SK-N-SH (cell line): ENCODE measurements at regions not wholly inside any gene's neighbourhood (a gene's known extent, or its start where the extent isn't known, plus 50 kb on each side); places are given as distances from the start of the nearest gene placed in this dataset.

Experiments used
- CTCF ChIA-PET: fragments of 300-600, 350-600 bp; formaldehyde crosslinking; extraction: SDS; loops from one replicate; lab custom pipeline; 2021; lab: Yijun Ruan, JAX
- POLR2A ChIA-PET: fragments of 350-600 bp; sonication (Branson Sonifier 250); formaldehyde crosslinking; extraction: SDS; loops from one replicate; lab custom pipeline; 2020; ENCODE audit warnings: antibody characterized with exemption, inconsistent platforms; lab: Yijun Ruan, JAX
- DNase-seq: peaks from one replicate; pipeline ENCODE4 v3.0.0; 2012
- H2AFZ ChIP-seq: fragments of 200-600 bp; sonication (generic); 2 replicates; pipeline ENCODE4 v1.8.1; 2016; ENCODE audit warnings: antibody characterized with exemption, mild to moderate bottlenecking, low read depth
- H3F3A ChIP-seq: fragments of 200-600 bp; sonication (generic); replicated peaks from 2 replicates; pipeline ENCODE3; 2016; ENCODE audit warnings: antibody characterized with exemption, mild to moderate bottlenecking; ENCODE audit not compliant: insufficient read depth
- H3K27ac ChIP-seq, 2 experiments: fragments of 200-500 bp in 1 of 2; fragments of 200-600 bp in 1 of 2; sonication (Bioruptor generic) in 1 of 2; sonication (generic), shearing (Covaris generic) in 1 of 2; 2 replicates each; pipeline versions ENCODE4 v1.5.1 to v1.6.1; 2014 to 2016; ENCODE audit warnings: low read depth in 2 of 2, inconsistent platforms in 1 of 2, low read length in 1 of 2, mild to moderate bottlenecking in 1 of 2, mixed read lengths in 1 of 2
- H3K27me3 ChIP-seq: fragments of 200-600 bp; sonication (generic), shearing (Covaris generic); 2 replicates; pipeline ENCODE4 v1.6.1; 2016; ENCODE audit warnings: mixed run types; ENCODE audit not compliant: insufficient read depth
- H3K36me3 ChIP-seq, 2 experiments: fragments of 200-500 bp in 1 of 2; fragments of 200-600 bp in 1 of 2; sonication (Bioruptor generic) in 1 of 2; sonication (generic) in 1 of 2; replicated peaks in 1 of 2; 2 replicates each; pipeline versions ENCODE3 to v1.5.1; 2014 to 2016; ENCODE audit warnings: low read length in 1 of 2, mild to moderate bottlenecking in 1 of 2; ENCODE audit not compliant: insufficient read depth in 2 of 2, control insufficient read depth in 1 of 2
- H3K4me1 ChIP-seq, 2 experiments: fragments of 200-500 bp in 1 of 2; fragments of 200-600 bp in 1 of 2; sonication (Bioruptor generic) in 1 of 2; sonication (generic), shearing (Covaris generic) in 1 of 2; 2 replicates each; pipeline versions ENCODE4 v1.5.1 to v1.6.1; 2014 to 2016; ENCODE audit warnings: low read depth in 1 of 2, low read length in 1 of 2, mixed run types in 1 of 2; ENCODE audit not compliant: insufficient read depth in 2 of 2, control insufficient read depth in 1 of 2
- H3K4me2 ChIP-seq: fragments of 200-600 bp; sonication (generic), shearing (Covaris generic); 2 replicates; pipeline ENCODE4 v1.6.1; 2017; ENCODE audit warnings: mixed run types
- H3K4me3 ChIP-seq, 2 experiments: fragments of 200-500 bp in 1 of 2; fragments of 200-600 bp in 1 of 2; sonication (Bioruptor generic) in 1 of 2; sonication (generic), shearing (Covaris generic) in 1 of 2; 2 replicates each; pipeline versions ENCODE4 v1.5.1 to v1.8.1; 2014 to 2016; ENCODE audit warnings: low read depth in 2 of 2, inconsistent platforms in 1 of 2, low read length in 1 of 2, mild to moderate bottlenecking in 1 of 2, mixed read lengths in 1 of 2, moderate library complexity in 1 of 2
- H3K79me2 ChIP-seq: fragments of 200-600 bp; sonication (generic); 2 replicates; pipeline ENCODE4 v1.8.1; 2017; ENCODE audit warnings: mild to moderate bottlenecking; ENCODE audit not compliant: insufficient read depth
- H3K9ac ChIP-seq: fragments of 200-600 bp; sonication (generic); 2 replicates; pipeline ENCODE4 v1.6.1; 2017; ENCODE audit warnings: mixed run types
- H3K9me2 ChIP-seq: fragments of 200-600 bp; sonication (generic); 2 replicates; pipeline ENCODE4 v1.6.1; 2017; ENCODE audit warnings: mixed run types
- H3K9me3 ChIP-seq: fragments of 200-600 bp; sonication (generic); 2 replicates; pipeline ENCODE4 v1.6.1; 2017; ENCODE audit warnings: mixed run types, mild to moderate bottlenecking, moderate library complexity
- H4K20me1 ChIP-seq: fragments of 200-600 bp; sonication (generic); 2 replicates; pipeline ENCODE4 v1.6.1; 2017; ENCODE audit warnings: mild to moderate bottlenecking, mixed run types; ENCODE audit not compliant: insufficient read depth
- EP300 ChIP-seq, 2 experiments: IDR thresholded peaks; 2 replicates each; pipeline versions ENCODE4 v1.4.0 to v1.6.1; 2012; ENCODE audit warnings: borderline replicate concordance in 1 of 2, low read depth in 1 of 2, low read length in 1 of 2
- EZH2phosphoT487 ChIP-seq: fragments of 200-600 bp; sonication (generic); IDR thresholded peaks from 2 replicates; pipeline ENCODE4 v1.6.1; 2017; ENCODE audit warnings: low read depth, mixed run types, mild to moderate bottlenecking, antibody characterized with exemption, moderate library complexity, borderline replicate concordance
- FOXJ3 ChIP-seq: sonication (generic); formaldehyde crosslinking; IDR thresholded peaks from 2 replicates; pipeline ENCODE4 v1.5.1; 2020; ENCODE audit warnings: mild to moderate bottlenecking, missing genetic modification reagents
- FOXM1 ChIP-seq: IDR thresholded peaks from 2 replicates; pipeline ENCODE4 v1.4.0; 2012; ENCODE audit warnings: low read depth, mild to moderate bottlenecking
- MEF2A ChIP-seq: IDR thresholded peaks from 2 replicates; pipeline ENCODE4 v1.4.0; 2012; ENCODE audit warnings: low read depth, borderline replicate concordance
- POLR2AphosphoS5 ChIP-seq: IDR thresholded peaks from 2 replicates; pipeline ENCODE4 v1.6.1; 2012; ENCODE audit warnings: low read depth, low read length
- TAF1 ChIP-seq: IDR thresholded peaks from 2 replicates; pipeline ENCODE4 v1.6.1; 2012; ENCODE audit warnings: low read depth, mild to moderate bottlenecking, low read length, moderate library complexity, borderline replicate concordance
- TEAD4 ChIP-seq: IDR thresholded peaks from 2 replicates; pipeline ENCODE4 v1.4.0; 2012; ENCODE audit warnings: mild to moderate bottlenecking, borderline replicate concordance; ENCODE audit not compliant: insufficient read depth
- YY1 ChIP-seq: IDR thresholded peaks from 2 replicates; pipeline ENCODE4 v1.4.0; 2012; ENCODE audit warnings: low read depth, mild to moderate bottlenecking
- WGBS: methylation state at CpG from one replicate; pipeline ENCODE4 v1.1.6; 2017; ENCODE audit warnings: low lambda C conversion rate; 5-methylcytosine and 5-hydroxymethylcytosine counted together
- TF ChIP-seq, protein P1 (sequence below): IDR thresholded peaks from 2 replicates; pipeline ENCODE4 v1.6.1; 2012; ENCODE audit warnings: mild to moderate bottlenecking, low read depth, low read length, moderate library complexity
- TF ChIP-seq, protein P2 (sequence below): fragments of 150-350 bp; IDR thresholded peaks from 2 replicates; pipeline ENCODE4 v1.6.1; 2016; ENCODE audit warnings: mild to moderate bottlenecking, low read depth, low read length

DNA sequence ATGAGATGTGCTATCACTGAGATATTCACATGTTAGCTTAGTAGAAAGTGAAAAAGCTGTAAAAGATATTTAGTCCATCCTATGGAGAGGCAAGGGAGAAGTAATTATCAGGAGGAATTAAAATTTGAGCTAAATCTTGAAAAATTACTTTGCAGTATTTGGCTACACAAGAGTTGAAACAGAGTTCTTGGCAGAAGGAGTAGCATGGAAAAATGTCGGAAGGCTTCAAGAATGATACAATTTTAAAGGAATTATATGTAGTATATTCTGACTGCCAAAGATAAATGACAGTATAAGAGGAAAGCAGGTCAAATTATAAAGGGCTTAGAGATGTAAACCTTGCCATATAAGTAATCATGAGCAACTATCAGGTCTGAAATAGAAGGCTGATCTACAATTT is 518.9 kb downstream of the BRINP3 start:
- Histone ChIP-seq H2AFZ (no peak overlapping the region), H3K9me2 (no peaks in the 10 kb centered on the region), H3K79me2 (no peaks in the 10 kb centered on the region), H3K4me3 (no peak overlapping the region), H3K27ac (no peak overlapping the region), H4K20me1 (no peaks in the 10 kb centered on the region), H3K4me1 (no peaks in the 10 kb centered on the region; a peak in 1 of 4 replicates), H3F3A (no peaks in the 10 kb centered on the region), H3K27me3 (no peaks in the 10 kb centered on the region), H3K36me3 (no peaks in the 10 kb centered on the region), H3K9me3 (no peaks in the 10 kb centered on the region), H3K4me2 (no peak overlapping the region), H3K9ac (no peak overlapping the region)
- ChIA-PET CTCF (no interaction called here), POLR2A (no interaction called here)
- no peak for TF ChIP-seq EP300 (IDR thresholded peaks at IDR 0.05; ENCODE audit: borderline replicate concordance in 1 of 2, low read depth in 1 of 2, low read length in 1 of 2)
- TF ChIP-seq TAF1, result no peak
- TF ChIP-seq, protein P1, sequence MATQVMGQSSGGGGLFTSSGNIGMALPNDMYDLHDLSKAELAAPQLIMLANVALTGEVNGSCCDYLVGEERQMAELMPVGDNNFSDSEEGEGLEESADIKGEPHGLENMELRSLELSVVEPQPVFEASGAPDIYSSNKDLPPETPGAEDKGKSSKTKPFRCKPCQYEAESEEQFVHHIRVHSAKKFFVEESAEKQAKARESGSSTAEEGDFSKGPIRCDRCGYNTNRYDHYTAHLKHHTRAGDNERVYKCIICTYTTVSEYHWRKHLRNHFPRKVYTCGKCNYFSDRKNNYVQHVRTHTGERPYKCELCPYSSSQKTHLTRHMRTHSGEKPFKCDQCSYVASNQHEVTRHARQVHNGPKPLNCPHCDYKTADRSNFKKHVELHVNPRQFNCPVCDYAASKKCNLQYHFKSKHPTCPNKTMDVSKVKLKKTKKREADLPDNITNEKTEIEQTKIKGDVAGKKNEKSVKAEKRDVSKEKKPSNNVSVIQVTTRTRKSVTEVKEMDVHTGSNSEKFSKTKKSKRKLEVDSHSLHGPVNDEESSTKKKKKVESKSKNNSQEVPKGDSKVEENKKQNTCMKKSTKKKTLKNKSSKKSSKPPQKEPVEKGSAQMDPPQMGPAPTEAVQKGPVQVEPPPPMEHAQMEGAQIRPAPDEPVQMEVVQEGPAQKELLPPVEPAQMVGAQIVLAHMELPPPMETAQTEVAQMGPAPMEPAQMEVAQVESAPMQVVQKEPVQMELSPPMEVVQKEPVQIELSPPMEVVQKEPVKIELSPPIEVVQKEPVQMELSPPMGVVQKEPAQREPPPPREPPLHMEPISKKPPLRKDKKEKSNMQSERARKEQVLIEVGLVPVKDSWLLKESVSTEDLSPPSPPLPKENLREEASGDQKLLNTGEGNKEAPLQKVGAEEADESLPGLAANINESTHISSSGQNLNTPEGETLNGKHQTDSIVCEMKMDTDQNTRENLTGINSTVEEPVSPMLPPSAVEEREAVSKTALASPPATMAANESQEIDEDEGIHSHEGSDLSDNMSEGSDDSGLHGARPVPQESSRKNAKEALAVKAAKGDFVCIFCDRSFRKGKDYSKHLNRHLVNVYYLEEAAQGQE, result no peak
- no peak for TF ChIP-seq EZH2phosphoT487
- TF ChIP-seq, protein P2, sequence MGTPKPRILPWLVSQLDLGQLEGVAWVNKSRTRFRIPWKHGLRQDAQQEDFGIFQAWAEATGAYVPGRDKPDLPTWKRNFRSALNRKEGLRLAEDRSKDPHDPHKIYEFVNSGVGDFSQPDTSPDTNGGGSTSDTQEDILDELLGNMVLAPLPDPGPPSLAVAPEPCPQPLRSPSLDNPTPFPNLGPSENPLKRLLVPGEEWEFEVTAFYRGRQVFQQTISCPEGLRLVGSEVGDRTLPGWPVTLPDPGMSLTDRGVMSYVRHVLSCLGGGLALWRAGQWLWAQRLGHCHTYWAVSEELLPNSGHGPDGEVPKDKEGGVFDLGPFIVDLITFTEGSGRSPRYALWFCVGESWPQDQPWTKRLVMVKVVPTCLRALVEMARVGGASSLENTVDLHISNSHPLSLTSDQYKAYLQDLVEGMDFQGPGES, result no peak
- no peak for TF ChIP-seq YY1
- TF ChIP-seq FOXM1, result no peak
- no peak for TF ChIP-seq POLR2AphosphoS5
- TF ChIP-seq MEF2A, result no peak
- TF ChIP-seq TEAD4, result no peak
- 91% methylated on average over 1 of the region's 1 CpG for WGBS
- no peak for DNase-seq

DNA sequence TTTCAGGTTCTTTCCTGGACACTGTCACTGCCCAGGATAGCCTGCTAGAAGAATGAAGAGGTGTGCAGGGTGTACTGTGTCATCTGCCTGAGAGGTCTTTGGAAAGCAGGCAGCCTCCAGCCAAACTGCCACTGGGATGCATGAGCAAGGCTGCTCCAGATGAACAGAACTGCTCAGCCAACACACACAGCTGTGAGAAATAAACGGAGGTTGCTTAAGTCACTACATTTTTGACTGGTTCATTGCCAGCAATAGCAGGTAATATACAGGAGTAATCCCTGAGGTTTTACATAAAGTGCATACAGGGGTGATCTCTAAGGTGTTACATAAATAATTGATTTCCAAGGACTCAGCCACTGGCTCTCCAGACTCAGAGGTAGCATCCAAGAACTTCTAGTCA is 516.9 kb downstream of the BRINP3 start:
- Histone ChIP-seq H3K9me2 (no peaks in the 10 kb centered on the region), H3F3A (no peaks in the 10 kb centered on the region), H3K36me3 (no peaks in the 10 kb centered on the region), H3K9ac (no peak overlapping the region), H3K9me3 (no peaks in the 10 kb centered on the region), H4K20me1 (no peaks in the 10 kb centered on the region), H3K4me2 (no peak overlapping the region), H3K79me2 (no peaks in the 10 kb centered on the region), H3K4me3 (no peak overlapping the region), H3K27ac (no peak overlapping the region), H3K4me1 (no peaks in the 10 kb centered on the region; a peak in 1 of 4 replicates), H2AFZ (no peak overlapping the region), H3K27me3 (no peaks in the 10 kb centered on the region)
- WGBS, result 56% methylated on average over 1 of the region's 1 CpG
- ChIA-PET POLR2A (no interaction called here), CTCF (no interaction called here)
- DNase-seq, result no peak
- TF ChIP-seq, protein P2, result no peak
- TF ChIP-seq FOXJ3 (CRISPR knock-in tag), result no peak
